Raji (cell line): ENCODE measurements at regions not wholly inside any gene's neighbourhood (a gene's known extent, or its start where the extent isn't known, plus 50 kb on each side); places are given as distances from the start of the nearest gene placed in this dataset.

Source experiments
- POLR2A ChIP-seq: IDR thresholded peaks from 2 replicates; pipeline ENCODE4 v1.6.1; 2011; ENCODE audit warnings: low read depth, low read length, control low read depth; ENCODE audit not compliant: insufficient read depth

DNA sequence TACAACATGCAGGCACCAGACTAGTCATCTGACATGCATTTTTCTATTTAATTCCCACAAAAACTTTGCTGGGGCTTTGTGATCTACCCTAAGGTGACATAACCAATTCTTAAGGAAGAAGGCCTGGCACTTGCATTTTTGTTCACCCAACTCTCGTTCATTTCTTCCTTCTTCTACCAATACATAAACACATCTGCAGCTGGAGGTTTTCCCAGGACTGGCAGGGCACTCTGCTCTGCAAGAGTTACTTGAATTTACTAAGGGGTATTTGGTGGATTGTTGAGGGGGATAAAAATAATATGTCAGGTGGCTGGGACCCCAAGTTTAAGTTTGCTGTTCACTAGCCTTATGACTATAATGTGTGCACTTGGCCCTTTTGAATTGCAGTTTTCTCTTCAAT is 111.4 kb upstream of the TRIB2 start:
- TF ChIP-seq POLR2A, result no peak

DNA sequence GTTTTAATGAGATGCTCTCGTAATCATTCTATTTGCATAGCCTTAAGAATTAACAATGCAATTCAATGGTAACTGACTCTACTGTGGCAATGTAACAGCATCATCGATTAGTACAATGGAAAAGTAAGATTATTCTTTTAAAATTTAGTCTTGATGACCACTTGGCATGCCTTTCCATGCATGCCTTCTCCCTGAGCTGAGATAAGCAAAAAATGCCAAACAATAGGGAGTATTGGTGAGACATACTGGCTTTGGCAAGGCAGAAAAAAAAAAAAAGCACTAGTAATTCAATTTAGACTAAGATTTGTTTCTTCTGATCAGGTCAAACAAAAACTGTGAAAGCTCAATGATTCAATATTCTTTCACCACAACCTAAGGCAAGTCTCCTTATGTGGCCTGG is 110.8 kb upstream of the TRIB2 start:
- no peak for TF ChIP-seq POLR2A

DNA sequence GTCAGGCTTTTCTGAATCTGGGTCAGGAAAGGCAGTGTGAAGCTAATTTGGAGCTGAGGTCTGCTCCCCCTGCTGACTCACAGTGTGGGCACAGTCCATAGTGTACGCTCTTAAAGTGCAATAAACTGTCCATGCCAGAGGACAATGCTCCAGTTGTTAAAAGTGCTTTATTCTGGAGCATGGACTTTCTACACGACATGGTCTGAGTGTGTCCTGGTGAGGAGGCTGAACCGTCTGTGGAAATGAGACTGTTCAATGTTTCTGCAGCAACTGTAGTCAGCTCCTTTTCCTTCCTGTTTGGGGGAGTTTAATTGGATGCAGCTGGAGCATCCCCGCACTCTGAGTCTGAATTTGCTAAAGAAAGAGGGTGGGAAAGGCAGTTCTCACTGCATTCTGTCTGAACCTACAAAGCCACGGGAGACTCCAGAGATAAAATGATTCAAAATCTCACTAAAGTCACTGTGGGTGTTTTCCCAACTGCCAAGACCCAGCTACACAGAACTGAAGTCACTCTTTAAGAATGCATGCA is 110.2 kb upstream of the TRIB2 start:
- TF ChIP-seq POLR2A, result no peak

DNA sequence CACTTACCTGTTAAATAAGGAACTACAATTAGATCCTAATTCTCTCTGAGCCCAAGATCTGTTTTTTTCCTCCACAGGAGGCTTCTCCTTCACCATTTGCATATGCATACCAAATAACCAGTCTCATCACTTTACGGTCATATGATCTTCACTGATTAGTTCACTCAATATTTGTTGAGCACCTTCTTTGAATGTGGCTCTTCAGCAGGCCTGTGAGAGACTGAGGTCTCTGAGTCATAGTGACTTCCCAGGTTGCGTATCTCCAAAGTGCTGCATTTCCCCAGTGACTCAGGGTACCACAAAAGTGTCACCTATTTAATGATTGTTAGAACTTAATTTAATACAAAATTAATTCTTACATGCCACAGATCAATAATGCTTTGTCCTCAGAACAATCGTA is 108.8 kb upstream of the TRIB2 start:
- TF ChIP-seq POLR2A, result no peak

DNA sequence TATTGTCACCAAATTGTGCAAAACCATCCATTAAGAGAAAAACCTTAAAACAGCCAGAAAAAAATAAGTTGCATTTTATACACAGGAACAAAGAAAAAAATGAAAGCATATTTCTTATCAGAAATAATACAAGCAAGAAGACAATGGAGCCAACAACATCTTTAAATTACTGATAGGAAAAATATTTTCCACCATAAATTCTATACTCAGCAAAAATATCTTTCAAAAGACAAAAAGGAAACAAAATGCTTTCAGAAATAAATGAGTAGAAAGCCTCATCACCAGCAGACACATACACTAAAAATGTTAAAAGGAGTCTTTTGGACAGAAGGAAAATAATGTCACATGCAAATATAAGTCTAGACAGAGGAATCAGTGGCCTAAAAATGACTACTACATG is 106.4 kb upstream of the TRIB2 start:
- TF ChIP-seq POLR2A, result no peak

DNA sequence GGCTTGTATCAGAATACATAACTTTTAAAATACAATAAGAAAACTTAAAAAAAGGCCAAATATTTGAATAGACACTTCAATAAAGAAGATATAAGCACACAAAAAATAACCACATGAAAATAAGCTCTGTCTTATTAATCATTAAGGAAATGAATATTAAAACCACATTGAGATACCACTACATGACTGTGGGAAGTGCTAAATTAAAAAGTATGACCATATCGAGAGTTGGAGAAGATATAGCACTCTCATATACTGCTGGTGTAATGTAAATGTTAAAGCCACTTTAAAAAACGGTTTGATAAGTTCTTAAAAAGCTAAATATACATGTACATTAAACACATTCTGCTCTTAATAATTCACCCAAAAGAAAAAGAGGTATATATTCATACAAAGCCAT is 104.6 kb upstream of the TRIB2 start:
- TF ChIP-seq POLR2A, result no peak

DNA sequence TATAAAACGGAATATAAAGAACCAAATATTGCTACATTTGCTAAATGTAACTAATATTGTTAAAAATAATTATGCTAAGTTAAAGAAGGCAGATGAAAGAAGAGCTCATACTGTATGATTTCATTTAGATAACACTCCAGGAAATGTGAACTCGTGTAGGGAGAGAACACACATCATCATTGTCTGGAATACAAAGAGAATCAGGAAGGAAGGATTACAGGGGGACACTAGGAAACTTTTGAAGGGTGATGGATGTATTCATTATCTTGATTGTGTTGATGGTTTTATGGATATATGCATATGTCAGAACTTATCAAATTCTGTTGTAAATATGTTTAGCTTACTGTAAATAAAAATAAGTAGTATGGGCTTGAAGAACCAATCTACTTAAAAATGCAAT is 104.1 kb upstream of the TRIB2 start:
- TF ChIP-seq POLR2A, result no peak

DNA sequence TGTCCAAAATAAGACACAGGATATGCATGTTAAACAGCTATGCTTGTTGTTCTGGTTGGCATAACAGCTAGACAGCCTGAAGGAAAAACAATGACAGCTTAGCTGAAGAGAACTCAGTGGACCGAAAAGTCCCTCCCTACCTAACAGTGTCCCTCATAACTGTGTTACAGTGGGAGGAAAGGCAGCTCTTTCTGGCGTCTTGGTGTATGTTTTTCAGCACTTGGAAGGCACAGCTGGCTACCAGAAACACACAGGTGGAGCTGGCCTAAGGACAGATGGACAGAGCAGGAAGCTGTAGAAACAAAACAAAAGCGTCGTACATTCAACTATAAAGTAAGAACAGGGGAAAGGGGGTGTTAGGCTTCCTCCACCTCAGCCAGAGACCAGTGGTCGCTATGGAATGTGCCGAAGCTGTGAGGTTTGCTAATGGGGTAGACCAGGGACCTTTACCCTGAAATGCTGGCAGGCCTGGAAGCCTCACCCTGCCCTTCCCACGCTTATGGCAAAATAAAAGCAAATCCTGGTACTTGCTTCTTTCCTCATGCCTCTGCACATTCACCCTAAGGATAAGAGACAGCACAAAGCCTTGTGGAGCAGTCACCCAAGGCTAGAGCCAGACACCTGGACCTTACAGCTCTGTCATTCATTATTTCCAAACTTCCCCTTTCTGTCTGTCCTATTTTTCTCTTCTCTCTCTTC is 103.5 kb upstream of the TRIB2 start:
- no peak for TF ChIP-seq POLR2A

DNA sequence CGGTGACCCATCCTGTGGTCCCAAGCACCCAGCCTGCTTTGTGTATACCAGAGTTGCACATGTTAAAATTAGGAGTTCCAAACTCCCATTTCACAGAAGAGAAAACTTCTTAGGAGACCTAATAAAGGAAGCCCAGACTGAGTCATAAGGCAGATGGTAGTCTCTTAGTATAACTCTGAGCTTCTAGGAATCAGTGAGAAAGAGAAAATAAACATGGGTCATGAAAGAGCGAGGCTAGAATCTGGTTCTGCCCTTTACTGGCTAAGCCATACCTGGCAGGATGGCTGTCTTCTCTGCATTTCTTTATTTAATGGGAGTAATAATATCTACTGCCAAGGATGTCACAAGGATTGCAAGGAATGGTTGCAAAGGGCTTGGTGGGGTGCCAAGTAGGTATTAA is 101.2 kb upstream of the TRIB2 start:
- TF ChIP-seq POLR2A, result no peak

DNA sequence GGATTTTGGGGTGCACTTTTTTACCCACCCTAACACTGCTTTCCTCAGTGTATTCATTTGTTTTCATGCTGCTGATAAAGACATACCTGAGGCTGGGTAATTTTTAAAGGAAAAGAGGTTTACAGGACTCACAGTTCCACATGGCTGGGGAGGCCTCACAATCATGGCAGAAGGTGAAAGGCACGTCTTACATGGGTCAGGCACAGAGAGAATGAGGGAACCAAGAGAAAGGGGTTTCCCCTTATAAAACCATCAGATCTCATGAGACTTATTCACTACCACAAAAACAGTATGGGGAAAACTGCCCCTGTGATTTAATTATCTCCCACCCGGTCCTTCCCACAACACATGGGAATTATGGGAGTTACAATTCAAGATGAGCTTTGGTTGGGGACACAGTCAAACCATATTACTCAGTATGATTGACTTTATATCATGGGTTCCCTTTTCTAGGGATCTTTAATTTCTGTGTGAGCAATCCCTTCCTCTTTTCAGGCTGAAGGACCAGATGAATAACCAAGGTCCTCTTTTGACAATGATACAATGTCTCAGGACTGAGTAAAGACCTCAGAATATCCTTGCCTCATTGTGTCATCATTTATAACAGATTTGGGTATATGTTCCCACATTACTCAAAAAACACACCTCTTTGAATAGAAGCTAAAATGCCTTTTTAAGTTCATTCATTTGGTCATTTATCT is 100.1 kb upstream of the TRIB2 start:
- no peak for TF ChIP-seq POLR2A

DNA sequence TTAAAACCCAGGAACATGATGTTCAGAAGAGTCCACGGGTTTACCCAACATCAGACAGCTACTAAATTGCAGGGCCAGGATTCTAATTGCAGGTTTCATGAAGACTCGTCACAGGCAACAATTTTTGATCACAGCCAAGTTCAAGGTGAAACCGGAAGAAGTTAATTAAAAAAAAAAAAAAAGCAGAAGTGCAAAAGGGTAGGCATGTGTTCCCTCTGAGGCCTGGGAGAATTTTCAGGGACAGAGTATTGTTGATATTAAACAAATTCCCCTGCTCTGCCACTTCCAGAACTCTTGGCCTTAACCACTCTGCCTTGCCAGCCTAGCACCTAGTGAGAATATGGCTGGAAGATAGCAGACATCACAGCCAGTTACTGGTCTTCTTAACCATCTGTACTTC is 99.4 kb upstream of the TRIB2 start:
- TF ChIP-seq POLR2A, result no peak

DNA sequence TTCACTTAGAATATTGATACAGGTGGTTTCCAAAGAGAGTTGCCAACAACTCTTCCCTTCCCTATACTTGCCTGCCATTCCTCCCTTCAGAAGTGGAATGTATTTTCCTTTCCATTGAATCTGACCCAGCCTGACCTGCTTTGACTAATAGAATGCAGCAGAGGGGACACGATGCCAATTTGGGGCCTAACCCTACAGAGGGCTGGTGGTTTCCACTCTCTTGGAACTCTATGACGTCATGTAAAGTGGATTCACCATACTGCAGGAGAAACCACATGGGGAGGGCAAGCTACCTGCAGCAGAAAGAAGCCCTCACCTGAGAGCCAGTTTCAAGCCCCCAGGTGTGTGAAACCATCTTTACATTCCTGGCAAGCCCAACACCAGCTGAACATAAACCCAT is 98.9 kb upstream of the TRIB2 start:
- no peak for TF ChIP-seq POLR2A

DNA sequence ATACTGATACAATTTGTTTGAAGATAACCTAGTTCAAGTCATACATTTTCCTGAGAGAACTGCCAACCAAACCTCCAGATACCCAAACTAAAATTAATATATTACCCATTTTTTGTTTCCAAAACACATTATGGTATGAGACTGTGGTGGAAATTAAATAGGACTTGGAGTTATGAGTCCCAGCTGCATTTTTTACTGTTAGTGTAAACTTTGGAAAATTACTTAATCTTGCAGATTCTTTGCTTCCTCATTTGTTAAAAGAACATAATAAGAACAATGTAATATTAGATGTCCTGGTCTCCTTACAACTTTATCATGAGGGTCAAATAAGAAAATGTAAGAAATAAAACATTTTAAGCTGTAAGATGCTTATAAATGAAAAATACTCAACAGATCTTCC is 98.2 kb upstream of the TRIB2 start:
- no peak for TF ChIP-seq POLR2A

DNA sequence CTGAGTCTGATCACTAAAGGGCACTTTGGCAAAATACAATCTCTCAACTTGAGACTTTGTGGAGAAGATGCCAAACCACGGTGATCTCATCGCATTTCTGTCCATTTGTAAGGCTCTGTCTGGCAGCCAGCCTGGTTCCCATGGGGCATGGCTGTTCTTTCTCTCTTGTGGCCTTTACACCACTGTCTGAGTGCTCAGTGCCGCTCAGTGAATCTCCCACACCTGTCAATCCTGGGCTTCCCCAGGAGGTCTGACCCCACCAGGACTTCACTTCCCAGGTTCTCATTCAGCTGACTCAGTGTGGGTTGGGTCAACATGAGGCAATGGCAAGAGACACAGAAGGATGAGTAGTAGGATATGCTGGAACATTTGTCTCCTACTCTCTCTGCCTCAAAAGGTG is 96.8 kb upstream of the TRIB2 start:
- TF ChIP-seq POLR2A, result no peak

DNA sequence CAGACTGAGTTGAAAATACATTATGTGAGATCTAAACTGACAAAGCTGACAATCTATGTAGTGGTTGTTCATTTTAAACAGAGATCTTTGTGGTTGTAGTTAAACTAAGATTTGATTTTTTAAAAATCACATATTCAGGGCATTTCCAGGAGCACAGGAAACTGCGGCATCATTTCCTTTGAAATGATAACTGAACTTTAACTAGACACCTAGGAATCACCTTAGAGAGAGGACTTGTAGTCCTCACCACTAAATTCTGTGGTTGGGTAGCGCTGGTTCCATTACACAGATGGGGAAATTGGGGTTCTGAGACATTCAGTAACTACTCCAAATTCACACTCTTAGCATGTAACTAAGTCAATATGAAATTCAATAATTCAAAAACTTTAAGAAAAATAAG is 96.0 kb upstream of the TRIB2 start:
- TF ChIP-seq POLR2A, result no peak

DNA sequence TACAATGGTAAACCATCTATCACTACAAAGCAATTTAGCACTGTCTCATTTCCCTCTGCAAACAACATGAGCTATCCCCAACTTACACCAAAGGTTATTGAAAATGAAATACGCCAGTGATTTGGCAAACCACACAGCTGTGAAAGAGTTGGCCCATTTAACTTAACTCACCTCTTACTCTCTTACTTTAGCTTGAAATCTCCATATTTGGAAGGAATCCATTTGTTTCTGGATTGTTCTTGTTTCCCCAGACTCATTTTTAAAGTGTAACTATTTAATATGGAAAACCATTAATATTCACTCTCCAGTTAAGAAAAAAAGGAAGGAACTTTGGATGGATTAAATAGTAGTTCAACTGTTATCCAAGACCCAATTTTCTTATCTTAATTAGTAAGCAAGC is 93.7 kb upstream of the TRIB2 start:
- no peak for TF ChIP-seq POLR2A

DNA sequence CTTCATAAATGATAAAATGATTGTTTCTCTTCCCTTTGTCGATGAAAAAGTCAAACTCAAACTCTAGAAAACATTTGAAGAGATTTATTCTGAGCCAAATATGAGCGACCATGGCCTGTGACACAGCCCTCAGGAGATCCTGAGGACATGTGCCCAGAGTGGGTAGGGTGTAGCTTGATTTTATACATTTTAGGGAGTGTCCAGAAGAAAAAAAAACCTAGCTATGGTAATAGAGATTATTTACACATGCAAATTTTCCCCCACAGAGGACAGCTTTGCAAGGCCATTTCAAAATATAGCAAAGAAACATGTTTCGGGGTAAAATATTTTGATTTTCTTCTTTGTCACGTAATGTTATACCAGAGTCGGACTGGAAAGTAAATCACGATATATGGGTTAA is 92.4 kb upstream of the TRIB2 start:
- TF ChIP-seq POLR2A, result no peak
